GM12891 (cell line): ENCODE measurements at regions not wholly inside any gene's neighbourhood (a gene's known extent, or its start where the extent isn't known, plus 50 kb on each side); places are given as distances from the start of the nearest gene placed in this dataset.
"Not testable (repeated sequence)": the region's sequence is repeated elsewhere in the genome, so short reads cannot be mapped to it uniquely, and the experiment has no call there.

ENCODE experiments used
- POLR2A ChIP-seq: IDR thresholded peaks from 2 replicates; pipeline ENCODE4 v1.6.1; 2011; ENCODE audit warnings: low read depth, low read length, control low read depth
- TAF1 ChIP-seq: IDR thresholded peaks from 2 replicates; pipeline ENCODE4 v1.6.1; 2011; ENCODE audit warnings: low read depth, low read length, control low read depth

DNA sequence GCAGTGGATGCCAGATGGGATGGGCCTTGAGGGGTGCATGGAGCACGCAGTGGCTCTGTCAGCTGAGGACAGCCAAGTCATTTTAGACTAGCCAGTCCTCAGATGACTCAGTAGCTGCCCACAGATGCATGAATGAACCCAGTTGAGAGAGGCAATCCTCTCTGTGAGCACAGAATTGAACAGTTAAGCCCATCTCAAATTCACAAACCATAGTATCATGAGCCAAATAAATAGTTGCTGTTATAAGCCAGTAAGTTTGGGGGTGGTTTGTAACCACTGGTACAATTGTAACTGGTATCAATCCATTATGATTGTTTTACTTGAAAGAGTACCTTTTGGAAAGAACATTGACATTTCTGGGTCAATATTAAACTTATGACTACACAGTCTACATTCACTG lies 120.0 kb upstream of the NEK3 start:
- TF ChIP-seq TAF1, POLR2A: not testable (repeated sequence)
